ENCODE measurements at regions not wholly inside any gene's neighbourhood (a gene's known extent, or its start where the extent isn't known, plus 50 kb on each side); places are given as distances from the start of the nearest gene placed in this dataset.

DNA sequence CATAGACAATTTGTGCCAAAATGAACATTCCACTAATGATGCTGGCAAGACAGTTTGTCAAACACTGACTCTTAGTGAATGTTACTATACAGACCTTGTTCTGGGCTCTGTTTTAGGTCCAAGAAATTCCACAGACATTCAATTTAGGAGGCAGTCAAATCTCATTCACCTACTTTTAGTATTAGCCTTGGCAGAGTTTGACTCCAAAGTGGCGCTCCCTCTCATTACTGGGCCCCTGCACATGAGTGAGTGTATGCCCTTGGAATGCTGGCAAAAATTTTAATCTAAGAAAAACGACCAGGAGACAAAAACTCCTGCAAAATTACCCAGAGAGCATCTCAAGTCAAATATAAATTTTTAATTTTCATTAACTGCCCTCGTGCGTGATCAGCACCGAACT, 94.9 kb upstream of the SLC27A6 start:
- no peak for ATAC-seq
- Histone ChIP-seq H3K4me1 (no peaks in the 10 kb centered on the region), H3K4me2 (no peak overlapping the region), H3K9me3 (no peaks in the 10 kb centered on the region), H3K27ac (no peak overlapping the region), H3K4me3 (no peak overlapping the region)
- FAIRE-seq = no peak
- CTCF ChIA-PET = no interaction called here
- no peak for TF ChIP-seq ESRRA (IDR thresholded peaks at IDR 0.05; ENCODE audit: borderline replicate concordance, low read length)
- DNase-seq (ENCODE audit: low read depth in 1 of 2, low spot score in 1 of 2) = no peak
- POLR2A ChIA-PET = no interaction called here
- WGBS (ENCODE audit: missing lambda C conversion rate) = 10% methylated on average over 5 of the region's 5 CpGs

DNA sequence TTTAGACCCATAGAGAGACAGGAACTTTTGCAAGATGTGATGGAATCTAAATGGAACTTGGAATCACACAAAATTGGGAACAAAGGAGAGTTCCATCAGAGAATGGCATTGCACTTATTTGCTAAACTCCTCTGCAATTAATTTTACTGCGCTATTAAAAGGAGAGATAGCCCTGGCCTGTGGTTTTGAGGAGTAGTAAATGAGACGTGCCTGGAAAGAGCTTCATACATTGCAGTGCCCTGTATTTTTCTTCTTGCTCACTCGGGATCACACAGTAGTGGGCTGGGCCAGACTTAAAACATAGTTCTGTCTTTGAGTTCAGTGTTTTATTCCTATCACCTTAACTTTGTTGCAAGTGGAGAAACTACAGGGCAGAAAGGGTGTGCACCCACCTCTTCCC, 94.4 kb upstream of the SLC27A6 start:
- WGBS (ENCODE audit: missing lambda C conversion rate) = 3% methylated on average over 3 of the region's 3 CpGs
- FAIRE-seq (no peak), ATAC-seq (no peak), DNase-seq (ENCODE audit: low read depth in 1 of 2, low spot score in 1 of 2) (no peak)
- no peak overlapping the region for H3K27ac ChIP-seq
- CTCF ChIA-PET = no interaction called here
- H3K9me3 ChIP-seq = no peaks in the 10 kb centered on the region
- no peak overlapping the region for H3K4me3 ChIP-seq
- no peak overlapping the region for H3K4me2 ChIP-seq
- no peaks in the 10 kb centered on the region for H3K4me1 ChIP-seq
- POLR2A ChIA-PET = no interaction called here
- TF ChIP-seq RAD21 (conservative IDR thresholded peaks at IDR 0.05 in 1 of 2, IDR thresholded peaks at IDR 0.05 in 1 of 2) = no peak
- TF ChIP-seq, protein P1, sequence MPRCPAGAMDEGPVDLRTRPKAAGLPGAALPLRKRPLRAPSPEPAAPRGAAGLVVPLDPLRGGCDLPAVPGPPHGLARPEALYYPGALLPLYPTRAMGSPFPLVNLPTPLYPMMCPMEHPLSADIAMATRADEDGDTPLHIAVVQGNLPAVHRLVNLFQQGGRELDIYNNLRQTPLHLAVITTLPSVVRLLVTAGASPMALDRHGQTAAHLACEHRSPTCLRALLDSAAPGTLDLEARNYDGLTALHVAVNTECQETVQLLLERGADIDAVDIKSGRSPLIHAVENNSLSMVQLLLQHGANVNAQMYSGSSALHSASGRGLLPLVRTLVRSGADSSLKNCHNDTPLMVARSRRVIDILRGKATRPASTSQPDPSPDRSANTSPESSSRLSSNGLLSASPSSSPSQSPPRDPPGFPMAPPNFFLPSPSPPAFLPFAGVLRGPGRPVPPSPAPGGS (IDR thresholded peaks at IDR 0.05) = no peak
- TF ChIP-seq, protein P2, sequence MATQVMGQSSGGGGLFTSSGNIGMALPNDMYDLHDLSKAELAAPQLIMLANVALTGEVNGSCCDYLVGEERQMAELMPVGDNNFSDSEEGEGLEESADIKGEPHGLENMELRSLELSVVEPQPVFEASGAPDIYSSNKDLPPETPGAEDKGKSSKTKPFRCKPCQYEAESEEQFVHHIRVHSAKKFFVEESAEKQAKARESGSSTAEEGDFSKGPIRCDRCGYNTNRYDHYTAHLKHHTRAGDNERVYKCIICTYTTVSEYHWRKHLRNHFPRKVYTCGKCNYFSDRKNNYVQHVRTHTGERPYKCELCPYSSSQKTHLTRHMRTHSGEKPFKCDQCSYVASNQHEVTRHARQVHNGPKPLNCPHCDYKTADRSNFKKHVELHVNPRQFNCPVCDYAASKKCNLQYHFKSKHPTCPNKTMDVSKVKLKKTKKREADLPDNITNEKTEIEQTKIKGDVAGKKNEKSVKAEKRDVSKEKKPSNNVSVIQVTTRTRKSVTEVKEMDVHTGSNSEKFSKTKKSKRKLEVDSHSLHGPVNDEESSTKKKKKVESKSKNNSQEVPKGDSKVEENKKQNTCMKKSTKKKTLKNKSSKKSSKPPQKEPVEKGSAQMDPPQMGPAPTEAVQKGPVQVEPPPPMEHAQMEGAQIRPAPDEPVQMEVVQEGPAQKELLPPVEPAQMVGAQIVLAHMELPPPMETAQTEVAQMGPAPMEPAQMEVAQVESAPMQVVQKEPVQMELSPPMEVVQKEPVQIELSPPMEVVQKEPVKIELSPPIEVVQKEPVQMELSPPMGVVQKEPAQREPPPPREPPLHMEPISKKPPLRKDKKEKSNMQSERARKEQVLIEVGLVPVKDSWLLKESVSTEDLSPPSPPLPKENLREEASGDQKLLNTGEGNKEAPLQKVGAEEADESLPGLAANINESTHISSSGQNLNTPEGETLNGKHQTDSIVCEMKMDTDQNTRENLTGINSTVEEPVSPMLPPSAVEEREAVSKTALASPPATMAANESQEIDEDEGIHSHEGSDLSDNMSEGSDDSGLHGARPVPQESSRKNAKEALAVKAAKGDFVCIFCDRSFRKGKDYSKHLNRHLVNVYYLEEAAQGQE (IDR thresholded peaks at IDR 0.05) = no peak
- TF ChIP-seq NFE2L2 (conservative IDR thresholded peaks at IDR 0.05; ENCODE audit: low read length) = no peak
- no peak for TF ChIP-seq FOXS1 (CRISPR knock-in tag; IDR thresholded peaks at IDR 0.05)
- TF ChIP-seq JUNB (IDR thresholded peaks at IDR 0.05) = no peak
- no peak for TF ChIP-seq RFX5 (IDR thresholded peaks at IDR 0.05)
- no peak for TF ChIP-seq POLR2A (IDR thresholded peaks at IDR 0.05; ENCODE audit: low read length)
- no peak for TF ChIP-seq SREBF2 (IDR thresholded peaks at IDR 0.05)

DNA sequence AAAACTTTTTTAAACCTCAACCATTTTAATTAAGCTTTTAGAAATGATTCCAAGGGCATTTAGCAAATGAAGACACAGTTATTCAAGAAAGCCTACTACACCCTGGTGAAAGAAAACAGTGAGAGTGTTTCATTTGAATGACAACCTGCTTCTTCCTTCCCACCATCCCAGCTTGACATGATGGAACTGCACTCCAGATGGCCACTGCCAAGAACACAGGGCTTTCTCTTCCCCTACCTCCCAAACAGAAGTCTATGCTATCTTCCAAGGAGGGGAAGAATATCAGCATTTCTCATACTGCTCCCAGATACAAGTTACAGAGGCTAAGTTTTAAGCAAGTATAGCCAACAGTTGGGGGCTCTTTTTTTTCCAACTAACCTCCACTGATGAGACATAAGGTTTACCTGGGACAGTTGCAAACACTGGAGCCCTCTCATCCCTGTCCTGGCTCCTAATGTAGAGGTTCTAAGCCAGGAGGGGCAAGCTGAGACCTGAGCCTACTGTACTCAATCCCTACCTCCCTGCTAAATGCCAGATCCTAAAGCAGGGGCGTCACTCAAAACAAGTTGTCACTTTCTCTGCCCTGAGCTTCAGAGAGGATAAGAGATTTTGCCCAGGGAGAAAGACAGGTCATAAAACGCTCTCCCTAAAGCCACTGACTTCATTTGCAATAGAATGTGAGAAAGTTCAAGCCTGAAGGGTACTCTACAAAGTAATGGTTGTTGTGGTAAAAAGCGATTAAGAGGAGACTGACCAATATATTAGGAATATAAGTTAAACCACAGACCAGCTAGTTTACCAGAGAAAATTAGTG, 88.5 kb upstream of the SLC27A6 start:
- DNase-seq (ENCODE audit: low read depth in 1 of 2, low spot score in 1 of 2) (no peak), FAIRE-seq (no peak), ATAC-seq (no peak)
- WGBS (ENCODE audit: missing lambda C conversion rate) = 5% methylated on average over 3 of the region's 3 CpGs
- no peak overlapping the region for H3K4me2 ChIP-seq
- CTCF ChIA-PET = no interaction called here
- H3K4me1 ChIP-seq = no peaks in the 10 kb centered on the region
- no peak overlapping the region for H3K4me3 ChIP-seq
- TF ChIP-seq HOXA7 (CRISPR knock-in tag; IDR thresholded peaks at IDR 0.05) = no peak
- no peak for TF ChIP-seq HOXB13 (CRISPR knock-in tag; IDR thresholded peaks at IDR 0.05; ENCODE audit: low read depth)
- H3K9me3 ChIP-seq = no peaks in the 10 kb centered on the region
- POLR2A ChIA-PET = no interaction called here
- H3K27ac ChIP-seq = no peak overlapping the region

DNA sequence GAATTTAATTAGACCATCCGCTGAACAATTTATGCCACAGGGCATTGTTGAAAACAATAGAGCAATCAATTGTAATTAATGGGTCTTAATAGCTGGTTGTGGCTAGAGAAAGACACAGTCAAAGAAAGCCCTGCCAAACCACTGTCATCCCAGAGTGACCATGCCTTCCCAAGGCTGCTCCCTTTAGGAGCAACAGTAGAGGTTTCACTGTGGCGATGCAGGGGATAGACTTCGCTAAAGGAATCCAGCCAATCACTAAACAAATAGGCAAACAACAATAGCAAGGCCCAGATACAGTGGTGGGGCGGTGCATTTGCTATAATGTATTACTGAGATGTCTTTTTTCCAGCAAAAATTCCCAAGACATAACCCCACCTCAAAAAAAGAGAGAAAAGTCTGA, 87.8 kb upstream of the SLC27A6 start:
- H3K4me2 ChIP-seq = no peak overlapping the region
- 18% methylated on average over 4 of the region's 4 CpGs for WGBS (ENCODE audit: missing lambda C conversion rate)
- FAIRE-seq (no peak), ATAC-seq (no peak), DNase-seq (ENCODE audit: low read depth in 1 of 2, low spot score in 1 of 2) (no peak)
- TF ChIP-seq, protein P3, sequence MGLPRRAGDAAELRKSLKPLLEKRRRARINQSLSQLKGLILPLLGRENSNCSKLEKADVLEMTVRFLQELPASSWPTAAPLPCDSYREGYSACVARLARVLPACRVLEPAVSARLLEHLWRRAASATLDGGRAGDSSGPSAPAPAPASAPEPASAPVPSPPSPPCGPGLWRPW (IDR thresholded peaks at IDR 0.05) = no peak
- no peak for TF ChIP-seq POLR2A (IDR thresholded peaks at IDR 0.05; ENCODE audit: low read length)
- TF ChIP-seq RFX5 (IDR thresholded peaks at IDR 0.05) = no peak
- no peak for TF ChIP-seq HOXA7 (CRISPR knock-in tag; IDR thresholded peaks at IDR 0.05)
- TF ChIP-seq HOXB5 (CRISPR knock-in tag; IDR thresholded peaks at IDR 0.05) = no peak
- TF ChIP-seq JUNB (IDR thresholded peaks at IDR 0.05) = no peak
- TF ChIP-seq, protein P4, sequence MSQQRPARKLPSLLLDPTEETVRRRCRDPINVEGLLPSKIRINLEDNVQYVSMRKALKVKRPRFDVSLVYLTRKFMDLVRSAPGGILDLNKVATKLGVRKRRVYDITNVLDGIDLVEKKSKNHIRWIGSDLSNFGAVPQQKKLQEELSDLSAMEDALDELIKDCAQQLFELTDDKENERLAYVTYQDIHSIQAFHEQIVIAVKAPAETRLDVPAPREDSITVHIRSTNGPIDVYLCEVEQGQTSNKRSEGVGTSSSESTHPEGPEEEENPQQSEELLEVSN (IDR thresholded peaks at IDR 0.05; ENCODE audit: borderline replicate concordance, low read depth) = no peak
- no peak for TF ChIP-seq CBX2 (IDR thresholded peaks at IDR 0.05; ENCODE audit: borderline replicate concordance, low read depth)
- no peak for TF ChIP-seq MAZ (IDR thresholded peaks at IDR 0.05; ENCODE audit: borderline replicate concordance, low read depth, low read length)
- TF ChIP-seq, protein P5, sequence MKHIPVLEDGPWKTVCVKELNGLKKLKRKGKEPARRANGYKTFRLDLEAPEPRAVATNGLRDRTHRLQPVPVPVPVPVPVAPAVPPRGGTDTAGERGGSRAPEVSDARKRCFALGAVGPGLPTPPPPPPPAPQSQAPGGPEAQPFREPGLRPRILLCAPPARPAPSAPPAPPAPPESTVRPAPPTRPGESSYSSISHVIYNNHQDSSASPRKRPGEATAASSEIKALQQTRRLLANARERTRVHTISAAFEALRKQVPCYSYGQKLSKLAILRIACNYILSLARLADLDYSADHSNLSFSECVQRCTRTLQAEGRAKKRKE (CRISPR knock-in tag; IDR thresholded peaks at IDR 0.05; ENCODE audit: low read depth) = no peak
- TF ChIP-seq, protein P1 (IDR thresholded peaks at IDR 0.05) = no peak
- TF ChIP-seq ZFP36 (IDR thresholded peaks at IDR 0.05; ENCODE audit: borderline replicate concordance, partially characterized antibody) = no peak
- H3K27ac ChIP-seq = no peak overlapping the region
- H3K9me3 ChIP-seq = no peaks in the 10 kb centered on the region
- H3K4me3 ChIP-seq = no peak overlapping the region
- ChIA-PET CTCF (no interaction called here), POLR2A (no interaction called here)
- H3K4me1 ChIP-seq = no peaks in the 10 kb centered on the region
